H1 (cell line): ENCODE measurements at regions not wholly inside any gene's neighbourhood (a gene's known extent, or its start where the extent isn't known, plus 50 kb on each side); places are given as distances from the start of the nearest gene placed in this dataset.

Experiments used
- CTCF ChIA-PET: fragments of 300-600 bp; sonication (Branson Sonifier 250); formaldehyde crosslinking; loops from one replicate; lab custom pipeline; 2021; ENCODE audit not compliant: partially characterized antibody; lab: Charles Lee
- POLR2A ChIA-PET: fragments of 300-600 bp; sonication (Branson Sonifier 250); formaldehyde crosslinking; loops from one replicate; lab custom pipeline; 2021; ENCODE audit warnings: inconsistent platforms; ENCODE audit not compliant: partially characterized antibody; lab: Charles Lee
- DNase-seq, 2 experiments: peaks; one replicate each; pipeline versions ENCODE4 v3.0.0 to v3.0.0-alpha.2; 2010 to 2022; ENCODE audit warnings: low spot score in 2 of 2, low read depth in 1 of 2, mixed read lengths in 1 of 2
- FAIRE-seq: peaks from 2 replicates; lab custom pipeline; 2011; peaks lifted over from hg19 to GRCh38; lab: Jason Lieb, UNC
- H2AFZ ChIP-seq: 2 replicates; pipeline ENCODE4 v1.8.1; 2012; ENCODE audit warnings: low read length, inconsistent platforms
- H2AK5ac ChIP-seq: 2 replicates; pipeline ENCODE4 v1.6.1; 2013; ENCODE audit warnings: low read depth, low read length
- H2BK120ac ChIP-seq: replicated peaks from 2 replicates; pipeline ENCODE3; 2013; ENCODE audit warnings: low read depth, low read length, inconsistent platforms
- H2BK12ac ChIP-seq: 2 replicates; pipeline ENCODE4 v1.6.1; 2013; ENCODE audit warnings: low read depth, low read length
- H2BK15ac ChIP-seq: 2 replicates; pipeline ENCODE4 v1.6.1; 2013; ENCODE audit warnings: low read length
- H2BK20ac ChIP-seq: 2 replicates; pipeline ENCODE4 v1.6.1; 2013; ENCODE audit warnings: low read length
- H2BK5ac ChIP-seq: 2 replicates; pipeline ENCODE4 v1.6.1; 2013; ENCODE audit warnings: low read depth, low read length
- H3K14ac ChIP-seq: 2 replicates; pipeline ENCODE4 v1.6.1; 2013; ENCODE audit warnings: inconsistent platforms; ENCODE audit not compliant: insufficient read length
- H3K18ac ChIP-seq: 2 replicates; pipeline ENCODE4 v1.6.1; 2013; ENCODE audit warnings: low read length; ENCODE audit errors: extremely low read depth
- H3K23ac ChIP-seq: 2 replicates; pipeline ENCODE4 v1.6.1; 2013; ENCODE audit warnings: inconsistent platforms; ENCODE audit not compliant: insufficient read length
- H3K23me2 ChIP-seq: 2 replicates; pipeline ENCODE4 v1.6.1; 2013; ENCODE audit warnings: low read depth, low read length
- H3K27ac ChIP-seq: 2 replicates; pipeline ENCODE4 v1.6.1; 2011; ENCODE audit warnings: low read depth, low read length, inconsistent platforms
- H3K27me3 ChIP-seq, 4 experiments: replicated peaks in 1 of 4; 1 replicate in 1 of 4; 2 replicates in 3 of 4; pipeline versions ENCODE4 v1.6.1 to v1.8.1; 2011 to 2013; ENCODE audit warnings: low read length in 3 of 4, mild to moderate bottlenecking in 3 of 4, inconsistent platforms in 2 of 4, mixed read lengths in 2 of 4, moderate library complexity in 1 of 4; ENCODE audit not compliant: control insufficient read depth in 3 of 4, insufficient read depth in 3 of 4; ENCODE audit errors: extremely low read depth in 1 of 4
- H3K36me3 ChIP-seq, 4 experiments: 2 replicates each; pipeline versions ENCODE4 v1.6.1 to v1.8.1; 2011 to 2013; ENCODE audit warnings: mild to moderate bottlenecking in 4 of 4, low read length in 3 of 4, moderate library complexity in 2 of 4, control low read depth in 1 of 4, inconsistent platforms in 1 of 4; ENCODE audit not compliant: insufficient read depth in 4 of 4, control insufficient read depth in 2 of 4
- H3K4ac ChIP-seq: replicated peaks from 2 replicates; pipeline ENCODE3; 2013; ENCODE audit warnings: low read length, low read depth, mixed read lengths, inconsistent platforms; ENCODE audit not compliant: insufficient read length
- H3K4me1 ChIP-seq, 4 experiments: replicated peaks in 1 of 4; 1 replicate in 1 of 4; 2 replicates in 3 of 4; pipeline versions ENCODE4 v1.6.1 to v1.8.1; 2011 to 2013; ENCODE audit warnings: low read length in 3 of 4, inconsistent platforms in 2 of 4, mixed read lengths in 1 of 4; ENCODE audit not compliant: insufficient read depth in 4 of 4, control insufficient read depth in 3 of 4
- H3K4me2 ChIP-seq, 2 experiments: 2 replicates each; pipeline versions ENCODE4 v1.6.1 to v1.8.1; 2011 to 2013; ENCODE audit warnings: low read depth in 2 of 2, low read length in 2 of 2, control low read depth in 1 of 2, inconsistent platforms in 1 of 2, mild to moderate bottlenecking in 1 of 2; ENCODE audit not compliant: insufficient read depth in 1 of 2
- H3K4me3 ChIP-seq, 4 experiments: fragments of 200-600, 300-600 bp in 1 of 4; sonication (generic), shearing (Covaris generic), sonication (Bioruptor Twin) in 1 of 4; 2 replicates each; pipeline versions ENCODE4 v1.5.1 to v1.8.1; 2011 to 2016; ENCODE audit warnings: low read length in 4 of 4, low read depth in 3 of 4, control low read depth in 2 of 4, inconsistent platforms in 2 of 4, mild to moderate bottlenecking in 2 of 4, mixed read lengths in 1 of 4, moderate library complexity in 1 of 4; ENCODE audit not compliant: insufficient read depth in 2 of 4; ENCODE audit errors: extremely low read depth in 1 of 4
- H3K56ac ChIP-seq: replicated peaks from 2 replicates; pipeline ENCODE3; 2013; ENCODE audit warnings: low read depth, mild to moderate bottlenecking, mixed read lengths, low read length, inconsistent platforms; ENCODE audit not compliant: insufficient read length
- H3K79me1 ChIP-seq: 2 replicates; pipeline ENCODE4 v1.6.1; 2013; ENCODE audit warnings: low read depth, low read length, control low read depth
- H3K79me2 ChIP-seq, 2 experiments: 2 replicates each; pipeline versions ENCODE4 v1.6.1 to v1.8.1; 2012 to 2013; ENCODE audit warnings: low read length in 2 of 2, mild to moderate bottlenecking in 2 of 2, inconsistent platforms in 1 of 2; ENCODE audit not compliant: insufficient read depth in 2 of 2, control insufficient read depth in 1 of 2
- H3K9ac ChIP-seq, 4 experiments: replicated peaks in 1 of 4; 1 replicate in 1 of 4; 2 replicates in 3 of 4; pipeline versions ENCODE4 v1.6.1 to v1.8.1; 2011 to 2013; ENCODE audit warnings: low read depth in 3 of 4, low read length in 3 of 4, control low read depth in 2 of 4, mild to moderate bottlenecking in 2 of 4, moderate library complexity in 2 of 4, inconsistent platforms in 1 of 4; ENCODE audit errors: extremely low read depth in 1 of 4
- H3K9me3 ChIP-seq, 2 experiments: 2 replicates each; pipeline versions ENCODE4 v1.6.1 to v1.8.1; 2012 to 2013; ENCODE audit warnings: mild to moderate bottlenecking in 2 of 2, moderate library complexity in 2 of 2, control low read depth in 1 of 2, inconsistent platforms in 1 of 2, low read depth in 1 of 2, low read length in 1 of 2, mixed read lengths in 1 of 2; ENCODE audit not compliant: insufficient read depth in 2 of 2
- H4K20me1 ChIP-seq, 2 experiments: replicated peaks in 1 of 2; 2 replicates each; pipeline versions ENCODE3 to v1.8.1; 2011 to 2013; ENCODE audit warnings: inconsistent platforms in 2 of 2, low read length in 2 of 2, mild to moderate bottlenecking in 1 of 2; ENCODE audit not compliant: insufficient read depth in 2 of 2, control insufficient read depth in 1 of 2
- H4K5ac ChIP-seq: 2 replicates; pipeline ENCODE4 v1.6.1; 2013; ENCODE audit warnings: low read length, low read depth, mixed read lengths, inconsistent platforms; ENCODE audit not compliant: insufficient read length
- H4K8ac ChIP-seq: 2 replicates; pipeline ENCODE4 v1.8.0; 2013; ENCODE audit warnings: mild to moderate bottlenecking, moderate library complexity, low read length, inconsistent platforms; ENCODE audit not compliant: insufficient read depth; ENCODE audit errors: extremely low read depth
- H4K91ac ChIP-seq: replicated peaks from 2 replicates; pipeline ENCODE3; 2013; ENCODE audit warnings: low read length, mixed read lengths, inconsistent platforms; ENCODE audit not compliant: insufficient read length
- CBX8 ChIP-seq: fragments of 300-800, 300-1000 bp; sonication (generic); IDR thresholded peaks from 2 replicates; pipeline ENCODE4 v1.7.1; 2016; ENCODE audit warnings: low read depth, low read length, borderline replicate concordance
- CEBPB ChIP-seq: IDR thresholded peaks from 2 replicates; pipeline ENCODE4 v1.6.1; 2012; ENCODE audit warnings: low read depth, low read length
- NANOG ChIP-seq: IDR thresholded peaks from 2 replicates; pipeline ENCODE4 v1.6.1; 2011; ENCODE audit warnings: low read length, low read depth, mild to moderate bottlenecking, inconsistent platforms; ENCODE audit not compliant: insufficient read depth, poor library complexity, severe bottlenecking
- RBBP5 ChIP-seq: IDR thresholded peaks from 2 replicates; pipeline ENCODE4 v1.7.1; 2012; ENCODE audit warnings: low read depth, mild to moderate bottlenecking, inconsistent platforms, low read length, moderate library complexity, borderline replicate concordance
- WGBS, 2 experiments: shearing (Covaris generic) in 1 of 2; methylation state at CpG; one replicate each; pipeline versions ENCODE4 v1.1.6 to v1.1.7; 2013 to 2015; ENCODE audit warnings: low lambda C conversion rate in 2 of 2, mixed read lengths in 2 of 2, inconsistent platforms in 1 of 2, low coverage in 1 of 2, missing lambda C conversion rate in 1 of 2; ENCODE audit not compliant: insufficient replicate concordance in 2 of 2, insufficient coverage in 1 of 2, insufficient read length in 1 of 2; ENCODE audit errors: extremely low coverage in 1 of 2, missing lambda C conversion rate in 1 of 2; 5-methylcytosine and 5-hydroxymethylcytosine counted together

DNA sequence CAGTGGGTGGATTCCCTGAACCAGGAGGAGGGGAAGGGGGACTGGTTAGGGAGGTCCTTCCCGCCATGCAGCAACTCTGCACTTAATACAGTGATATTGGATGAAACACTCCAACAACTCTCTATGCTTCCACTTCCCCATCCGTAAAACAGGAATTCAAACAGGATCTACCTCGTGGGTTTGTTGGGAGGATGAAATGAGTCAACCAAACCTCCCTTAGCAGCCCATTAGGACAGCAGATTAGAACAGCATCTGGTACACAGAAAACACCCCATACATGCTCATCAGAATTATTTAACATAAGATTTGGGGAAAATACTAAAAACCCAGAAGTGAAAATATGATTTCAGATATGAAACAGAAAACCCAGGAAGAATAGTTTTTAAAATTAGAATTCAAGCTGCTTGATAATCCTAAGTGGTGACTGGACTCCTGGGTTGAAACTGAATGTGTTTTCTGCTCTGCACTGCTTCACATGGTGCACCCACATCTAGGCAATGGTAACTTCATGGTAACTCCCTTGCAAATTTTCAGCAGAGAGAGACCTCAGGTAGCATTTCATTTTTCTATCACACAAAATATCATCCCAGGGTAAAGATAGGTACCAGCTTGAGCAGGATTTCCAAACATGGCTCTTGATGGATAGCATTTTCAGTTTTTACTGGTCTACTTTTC, 326.8 kb upstream of the FRG2C start:
- H3K27me3 ChIP-seq, result no peaks in the 10 kb centered on the region
- no peak overlapping the region for H3K9ac ChIP-seq
- H3K23me2 ChIP-seq, result no peaks in the 10 kb centered on the region
- H4K5ac ChIP-seq, result no peak overlapping the region
- H2BK12ac ChIP-seq, result no peak overlapping the region
- DNase-seq, result no peak
- CTCF ChIA-PET, result interaction anchor here (0.7 to 1.9 kb wide), 3 partner anchors 26 to 79 kb away, joined by 3 to 7 read pairs (median 3); no protein-coding TSS in a partner anchor
- H3K4ac ChIP-seq, result no peak overlapping the region
- H2BK15ac ChIP-seq, result no peak overlapping the region
- no peak for FAIRE-seq
- H2BK20ac ChIP-seq, result no peak overlapping the region
- no peak overlapping the region for H3K23ac ChIP-seq
- no peak overlapping the region for H3K27ac ChIP-seq
- no peak for TF ChIP-seq CEBPB
- no peak for TF ChIP-seq RBBP5
- no peak for TF ChIP-seq NANOG
- no peak for TF ChIP-seq CBX8
- POLR2A ChIA-PET, result no interaction called here
- no peak overlapping the region for H4K8ac ChIP-seq
- no peaks in the 10 kb centered on the region for H3K36me3 ChIP-seq
- H2BK5ac ChIP-seq, result no peak overlapping the region
- H3K4me3 ChIP-seq, result no peak overlapping the region
- no peaks in the 10 kb centered on the region for H3K79me2 ChIP-seq
- H2AK5ac ChIP-seq, result no peak overlapping the region
- no peaks in the 10 kb centered on the region for H4K20me1 ChIP-seq
- H3K18ac ChIP-seq, result no peak overlapping the region
- H3K4me1 ChIP-seq, result no peaks in the 10 kb centered on the region; a peak in 1 of 7 replicates
- no peak overlapping the region for H3K4me2 ChIP-seq
- H2AFZ ChIP-seq, result no peak overlapping the region
- 87% methylated on average over 2 of the region's 3 CpGs; no CpG with 5 or more reads in 1 of the 2 experiments for WGBS, 2 experiments
- H3K56ac ChIP-seq, result no peak overlapping the region
- no peak overlapping the region for H3K14ac ChIP-seq
- no peak overlapping the region for H4K91ac ChIP-seq
- H3K79me1 ChIP-seq, result no peaks in the 10 kb centered on the region
- H3K9me3 ChIP-seq, result no peaks in the 10 kb centered on the region; a peak in 1 of 4 replicates
- no peak overlapping the region for H2BK120ac ChIP-seq
